ENCODE measurements at regions not wholly inside any gene's neighbourhood (a gene's known extent, or its start where the extent isn't known, plus 50 kb on each side); places are given as distances from the start of the nearest gene placed in this dataset.

- TF ChIP-seq POLR2AphosphoS5 (IDR thresholded peaks at IDR 0.05; ENCODE audit: insufficient read depth in 1 of 2, low read depth in 1 of 2) (no peak), CTCF (IDR thresholded peaks at IDR 0.05) (no peak)
Measured at GRCh38 chr10:28790146-28790545, 112.8 kb downstream of the BAMBI start.
